Renal cortical epithelial cell (primary cell): ENCODE measurements at regions not wholly inside any gene's neighbourhood (a gene's known extent, or its start where the extent isn't known, plus 50 kb on each side); places are given as distances from the start of the nearest gene placed in this dataset.

Experiments used
- DNase-seq: peaks from one replicate; pipeline ENCODE4 v3.0.0-alpha.2; 2011; ENCODE audit warnings: low read depth

DNA sequence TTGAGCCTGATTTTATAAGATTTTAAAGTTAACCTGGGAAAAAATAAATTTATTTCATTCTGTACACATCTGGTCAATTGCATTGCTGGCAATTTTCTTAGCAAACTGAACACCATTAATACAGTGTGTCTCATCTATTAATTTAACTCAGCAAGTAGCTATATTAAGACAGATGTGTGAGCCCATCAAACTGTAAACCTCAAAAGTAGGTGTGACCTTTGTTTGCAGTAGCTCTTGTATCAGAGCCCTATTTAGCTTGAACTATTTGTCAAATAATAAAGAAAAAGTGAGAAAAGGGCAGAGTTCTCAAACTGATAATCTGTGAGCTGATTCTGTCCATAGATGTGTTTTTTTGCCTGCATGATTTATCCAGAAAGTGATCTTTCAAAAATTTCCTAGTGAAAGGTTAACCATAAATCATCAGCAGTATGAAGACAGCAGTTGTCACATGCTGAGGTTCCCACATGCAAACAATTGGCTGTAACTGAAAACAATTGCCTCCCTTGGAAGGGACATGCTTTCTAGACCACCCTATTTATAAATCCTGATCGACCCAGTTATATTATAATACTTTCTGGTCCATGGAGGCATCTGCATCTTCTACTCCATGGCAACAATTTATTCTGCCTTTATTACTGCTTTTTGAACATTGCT is 646.5 kb downstream of the NSUN3 start:
- DNase-seq = no peak

DNA sequence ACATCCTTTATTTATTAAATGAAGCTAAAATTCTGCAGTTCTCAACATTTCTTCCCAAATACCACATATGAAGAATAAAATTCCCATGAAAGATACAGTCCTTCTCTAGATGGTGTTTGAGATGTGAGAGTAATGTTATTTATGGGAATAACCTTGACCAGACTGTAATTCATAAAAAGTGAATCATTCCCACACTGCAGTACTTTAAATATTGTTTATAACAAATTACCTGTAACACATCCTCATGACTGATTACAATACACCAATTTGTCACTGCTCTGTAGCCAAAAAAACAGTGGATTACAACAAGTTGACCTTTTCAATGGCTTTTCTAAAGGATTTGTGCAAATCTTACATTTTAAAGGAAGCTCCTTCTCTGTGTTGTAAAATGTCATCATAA is 651.3 kb downstream of the NSUN3 start:
- no peak for DNase-seq

DNA sequence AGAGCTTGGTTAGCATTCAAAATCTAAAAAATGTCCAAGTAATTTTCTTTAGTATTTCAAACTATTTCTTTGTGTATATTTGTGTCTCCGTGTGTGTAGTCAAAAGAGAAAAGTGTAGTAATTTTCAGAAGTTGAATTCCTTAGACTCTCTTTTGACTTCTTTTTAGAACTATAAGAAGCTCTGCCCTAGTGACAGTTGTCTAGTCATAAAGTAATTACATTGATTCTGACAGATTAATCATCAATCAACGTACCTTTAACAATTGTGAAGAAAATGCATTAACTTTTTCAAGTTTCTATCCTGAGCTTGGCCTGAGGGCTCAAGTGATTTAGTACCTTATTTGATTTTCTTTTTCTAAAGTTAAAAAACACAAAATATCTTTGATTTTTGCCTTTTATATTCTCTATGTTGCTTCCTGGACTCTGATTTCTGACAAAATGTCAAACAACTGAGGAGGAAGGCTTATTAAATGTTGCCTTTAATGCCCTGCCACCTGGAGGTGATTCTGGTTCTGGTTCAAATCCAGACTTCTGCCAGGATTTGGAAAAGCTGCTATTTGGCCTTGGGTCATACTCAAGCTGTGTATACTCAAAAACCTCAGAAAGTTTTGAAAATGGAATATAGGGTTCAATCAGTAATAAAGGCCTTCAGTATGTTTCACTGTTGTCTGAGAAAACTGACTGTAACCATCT is 653.6 kb downstream of the NSUN3 start:
- peak; percentile 48 for DNase-seq

DNA sequence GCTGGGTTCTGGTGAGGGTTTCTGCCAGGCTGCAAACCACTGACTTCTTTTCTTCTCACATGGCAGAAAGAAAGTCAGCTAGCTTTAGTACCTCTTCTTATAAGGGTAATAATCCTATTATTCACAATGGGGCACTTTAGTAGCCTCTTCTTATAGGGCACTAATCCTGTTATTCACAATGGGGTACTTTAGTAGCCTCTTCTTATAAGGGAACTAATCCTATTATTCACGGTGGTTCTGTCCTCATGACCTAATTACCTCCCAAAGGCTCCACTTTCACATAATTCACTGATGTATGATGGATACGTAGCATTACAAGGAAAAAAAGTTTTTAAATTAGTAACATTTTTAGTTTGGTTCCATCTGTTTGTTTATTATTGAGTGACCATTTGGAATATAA is 671.3 kb downstream of the NSUN3 start:
- DNase-seq = no peak

DNA sequence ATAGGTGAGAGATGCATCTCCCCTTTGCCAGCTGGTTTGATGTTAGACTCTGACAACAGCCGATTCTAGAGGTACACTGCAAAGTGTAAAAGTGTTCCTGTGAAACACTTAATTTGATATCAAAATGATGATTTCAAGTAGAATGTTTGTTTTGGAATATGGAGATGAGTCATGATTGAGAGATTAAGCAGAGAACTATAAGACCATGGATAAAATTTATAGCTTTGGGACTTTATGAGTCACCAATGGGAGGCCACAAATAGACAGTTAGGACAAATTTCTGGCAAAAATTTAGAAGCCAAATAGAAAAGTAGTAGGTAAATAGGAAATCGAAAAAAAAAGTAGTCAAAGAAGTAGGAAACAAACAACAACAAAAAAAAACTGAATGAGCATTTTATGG is 672.5 kb downstream of the NSUN3 start:
- DNase-seq = no peak

DNA sequence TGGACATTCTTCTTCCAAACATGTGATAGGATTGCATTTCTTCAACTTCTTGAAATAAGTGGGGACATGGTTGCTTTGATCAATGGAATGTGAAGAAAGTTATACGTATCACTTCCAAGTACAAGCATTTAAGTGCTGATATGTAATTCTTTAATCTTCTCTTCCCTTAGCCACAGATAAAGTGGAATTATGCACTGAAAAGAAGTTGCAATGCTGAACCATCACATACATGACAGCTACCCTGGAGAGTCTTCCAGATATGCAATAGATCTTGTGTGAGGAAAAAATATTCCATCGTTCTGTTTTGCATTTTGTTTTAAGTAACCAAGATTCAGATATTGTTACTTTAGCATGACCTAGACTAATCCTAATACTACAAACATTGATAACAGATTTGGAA is 674.3 kb downstream of the NSUN3 start:
- DNase-seq = no peak

DNA sequence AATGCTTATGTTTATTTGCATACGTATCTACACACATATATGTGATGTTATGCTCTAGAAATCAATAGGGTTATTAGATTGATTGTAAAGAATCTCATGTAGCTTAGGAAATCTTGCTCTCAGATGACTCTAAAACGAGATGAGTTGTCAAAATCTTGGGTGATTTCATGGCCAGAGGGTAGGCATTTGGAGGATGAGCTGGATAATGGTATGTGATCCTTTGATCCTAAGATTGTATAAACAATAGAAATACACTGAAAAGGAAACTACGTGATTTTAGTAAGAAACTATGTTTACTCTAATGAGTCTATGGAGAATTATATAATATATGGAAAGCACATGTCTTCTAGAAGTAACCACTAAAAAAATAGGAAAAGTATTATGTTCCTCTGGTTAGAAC is 676.6 kb downstream of the NSUN3 start:
- DNase-seq = no peak

DNA sequence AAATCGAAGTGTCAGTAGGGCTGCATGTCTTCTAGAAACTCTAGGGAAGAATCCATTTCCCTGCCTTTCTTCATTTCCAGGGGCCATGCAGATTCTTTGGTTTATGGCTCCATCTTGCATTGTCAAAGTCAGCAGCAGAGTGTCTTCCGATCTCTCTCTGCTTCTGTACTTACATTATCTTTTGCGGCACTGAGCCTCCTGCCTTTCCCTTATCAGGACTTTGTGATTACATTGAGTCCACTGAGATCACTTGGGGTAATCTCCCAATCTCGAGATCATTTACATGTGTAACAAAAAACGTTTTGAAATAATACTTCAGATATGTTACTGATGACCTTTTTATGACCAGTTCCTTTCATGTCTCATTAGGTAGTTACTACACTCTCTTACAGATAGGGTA is 695.9 kb downstream of the NSUN3 start:
- no peak for DNase-seq

DNA sequence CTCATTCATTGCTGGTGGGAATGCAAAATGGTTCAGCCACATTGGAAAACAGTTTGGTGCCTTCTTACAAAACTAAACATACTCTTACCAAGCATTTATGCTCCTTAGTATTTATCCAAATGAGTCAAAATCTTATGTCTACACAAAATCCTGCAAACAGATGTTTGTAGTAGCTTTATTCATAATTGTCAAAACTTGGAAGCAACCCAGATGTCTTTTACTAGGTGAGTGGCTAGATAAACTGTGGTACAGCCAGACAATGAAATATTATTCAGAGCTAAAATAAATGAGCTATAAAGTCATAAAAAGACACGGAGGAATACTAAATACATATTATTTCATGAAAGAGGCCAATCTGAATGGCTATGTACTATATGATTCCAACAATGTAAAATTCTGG is 709.5 kb downstream of the NSUN3 start:
- no peak for DNase-seq

DNA sequence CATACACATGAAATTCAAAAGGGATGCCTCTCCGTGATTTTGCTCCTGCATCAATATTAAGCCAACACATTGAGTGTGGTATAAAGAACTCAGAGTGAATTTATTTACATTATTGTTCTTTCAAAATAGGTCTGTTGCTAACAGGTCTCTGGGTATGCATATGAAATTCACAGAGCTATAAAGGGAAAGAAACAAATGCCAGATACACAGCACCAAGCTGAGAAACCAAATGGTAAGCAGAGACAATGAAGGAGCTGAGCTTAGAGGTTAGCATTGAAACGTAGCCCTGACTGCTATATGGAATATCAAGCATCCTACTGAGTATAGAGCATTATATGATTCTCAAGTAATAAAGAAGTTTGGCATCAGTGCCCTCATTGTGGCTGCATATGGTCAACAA is 712.9 kb downstream of the NSUN3 start:
- DNase-seq = no peak

DNA sequence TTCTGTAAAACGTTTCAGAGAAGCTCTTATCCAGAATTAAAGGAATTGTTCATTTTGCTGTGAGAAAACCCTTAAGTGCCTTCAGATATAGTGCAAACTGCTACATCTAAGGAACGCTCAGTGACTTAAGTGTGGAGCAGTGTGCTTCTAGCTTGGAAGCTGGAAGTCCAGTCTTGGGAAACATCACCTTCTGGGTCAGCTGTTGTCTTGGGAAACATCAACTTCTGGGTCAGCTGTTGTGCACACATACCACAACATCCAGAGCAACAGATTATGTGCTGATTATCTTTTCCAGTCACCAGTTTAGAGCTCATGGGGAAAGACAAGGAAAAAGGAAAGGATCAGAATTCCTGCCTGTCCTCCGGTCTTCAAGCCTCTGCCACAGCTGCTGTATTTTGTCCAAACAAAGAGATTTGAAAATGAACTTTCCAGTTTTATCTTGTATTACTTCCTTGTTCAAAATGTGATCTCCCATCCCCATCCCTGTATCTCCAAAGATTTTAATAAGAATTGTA is 713.6 kb downstream of the NSUN3 start:
- DNase-seq = no peak

DNA sequence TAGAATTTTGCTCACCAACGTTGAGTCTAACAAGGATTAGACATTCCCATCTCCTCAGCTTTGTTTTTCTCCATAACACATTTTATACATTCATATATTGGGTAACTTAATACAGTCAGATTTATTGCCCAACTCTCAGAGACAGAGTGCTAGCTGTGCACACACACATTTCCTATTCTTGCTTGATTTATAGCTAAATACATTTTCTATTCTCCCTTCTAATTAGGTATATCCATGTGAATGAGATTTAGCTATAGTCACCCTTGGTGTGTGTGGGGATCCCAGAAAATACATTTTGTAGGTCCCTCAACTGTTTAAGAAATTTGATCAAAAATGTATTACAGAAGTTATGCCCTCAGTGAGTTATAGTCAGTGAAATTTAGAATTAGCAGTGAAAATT is 715.4 kb downstream of the NSUN3 start:
- DNase-seq = no peak

DNA sequence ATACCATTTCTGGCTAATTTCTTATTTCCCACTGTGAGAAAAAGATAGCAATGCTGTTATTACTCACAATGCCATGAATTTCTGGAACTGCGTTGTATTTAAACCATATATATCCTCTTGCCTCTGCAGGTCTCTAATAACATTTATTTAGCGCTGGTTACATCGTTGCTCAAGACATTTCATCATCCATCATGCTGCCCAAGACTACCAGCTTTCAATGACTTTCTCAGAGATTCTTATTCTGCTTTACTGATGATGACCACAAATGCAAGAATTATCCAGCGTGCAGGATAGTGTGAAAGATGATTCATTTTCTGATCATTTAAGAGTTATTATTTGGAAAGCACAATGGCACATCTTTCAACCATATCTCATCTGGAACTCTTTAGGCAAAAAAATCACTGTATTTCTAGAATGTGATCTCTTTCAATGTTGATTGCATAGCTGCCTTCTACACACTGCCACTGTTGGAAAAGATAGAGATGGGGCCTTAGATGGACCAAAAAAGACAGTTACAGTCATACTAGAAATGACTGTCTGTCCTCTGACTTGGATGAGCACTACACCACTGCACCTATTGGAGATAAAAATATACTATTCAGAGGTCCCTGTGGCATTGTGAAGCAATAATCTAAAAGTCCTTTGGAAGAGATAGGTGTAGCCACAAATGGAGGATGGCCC is 716.1 kb downstream of the NSUN3 start:
- DNase-seq = no peak

DNA sequence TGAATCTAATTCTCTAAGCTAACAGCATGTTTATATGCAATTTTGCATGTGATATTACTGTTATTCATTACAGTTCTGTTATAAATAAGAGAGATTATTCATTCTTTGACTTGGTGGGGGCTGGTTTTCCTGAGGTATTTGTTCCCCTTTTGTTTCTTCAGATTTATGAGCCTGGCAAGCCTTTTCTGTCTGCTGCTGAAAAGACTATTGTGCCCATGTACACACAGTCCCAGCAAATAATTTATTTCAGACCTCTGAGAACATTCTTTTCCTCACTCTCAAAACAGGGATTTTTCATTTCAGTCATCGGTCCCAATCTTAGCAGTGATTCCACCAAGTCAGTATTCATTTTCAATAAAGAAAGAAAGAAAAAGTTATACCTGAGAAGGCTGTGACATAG is 716.8 kb downstream of the NSUN3 start:
- no peak for DNase-seq

DNA sequence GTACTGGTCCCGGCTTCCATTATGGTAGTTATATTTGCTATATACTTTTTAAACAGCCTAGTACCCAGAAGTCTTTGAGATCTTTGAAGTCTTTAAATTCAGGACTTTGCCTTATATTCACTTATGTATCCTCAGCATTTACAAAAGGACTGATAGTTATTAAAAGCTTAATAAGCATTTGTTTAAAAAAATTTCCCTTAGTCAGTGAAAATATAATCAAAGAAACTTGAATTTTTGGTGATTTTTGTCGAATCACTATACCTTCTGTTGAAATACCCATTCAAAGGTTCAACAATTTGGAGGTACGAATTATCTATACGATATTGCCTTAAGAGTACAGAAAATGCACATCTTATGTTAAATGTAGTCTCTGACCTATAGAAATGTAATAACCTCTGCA is 721.4 kb downstream of the NSUN3 start:
- DNase-seq = no peak

DNA sequence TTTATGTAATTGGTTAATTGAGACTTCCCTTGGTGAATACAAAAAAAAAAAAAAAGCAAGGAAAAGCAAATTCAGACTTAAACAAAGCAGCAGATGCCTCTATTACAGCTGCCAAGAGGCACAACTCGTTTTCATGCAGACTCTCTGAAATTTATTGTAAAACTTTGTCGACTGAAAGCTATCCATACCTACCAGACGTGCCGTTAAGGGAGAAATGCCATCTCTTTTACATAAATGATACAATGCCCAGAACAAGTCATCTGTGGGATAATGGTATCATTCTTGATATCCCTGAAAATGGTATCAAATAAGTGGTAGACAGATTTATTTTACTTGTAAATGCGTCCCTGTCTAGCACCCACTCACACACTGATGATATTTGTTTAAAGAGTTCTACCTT is 724.2 kb downstream of the NSUN3 start:
- DNase-seq = no peak

DNA sequence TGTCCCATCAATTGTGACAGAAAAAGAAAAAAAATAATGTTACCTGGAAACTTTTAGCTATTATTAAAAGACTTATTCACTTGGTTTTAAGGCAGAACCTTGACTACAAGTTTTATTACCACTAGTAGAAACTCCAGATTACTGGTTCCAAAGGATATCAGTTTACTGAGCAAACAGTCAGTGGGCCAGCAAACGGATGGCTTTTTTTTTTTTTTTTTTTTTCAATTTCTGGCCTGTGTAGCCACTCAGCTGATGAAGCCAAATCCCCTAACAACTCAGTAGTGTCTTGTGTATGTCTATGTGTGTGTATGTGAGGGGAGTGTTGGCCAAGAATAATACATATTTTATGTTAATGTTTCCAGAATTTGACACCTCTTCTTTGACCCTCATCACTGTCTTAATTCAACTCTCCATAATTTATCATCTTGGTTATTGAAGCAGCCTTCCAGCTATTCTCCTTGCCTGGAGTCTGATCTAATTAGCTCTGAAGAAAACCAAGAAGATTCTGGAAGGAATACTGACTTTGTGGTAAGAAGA is 724.9 kb downstream of the NSUN3 start:
- no peak for DNase-seq

DNA sequence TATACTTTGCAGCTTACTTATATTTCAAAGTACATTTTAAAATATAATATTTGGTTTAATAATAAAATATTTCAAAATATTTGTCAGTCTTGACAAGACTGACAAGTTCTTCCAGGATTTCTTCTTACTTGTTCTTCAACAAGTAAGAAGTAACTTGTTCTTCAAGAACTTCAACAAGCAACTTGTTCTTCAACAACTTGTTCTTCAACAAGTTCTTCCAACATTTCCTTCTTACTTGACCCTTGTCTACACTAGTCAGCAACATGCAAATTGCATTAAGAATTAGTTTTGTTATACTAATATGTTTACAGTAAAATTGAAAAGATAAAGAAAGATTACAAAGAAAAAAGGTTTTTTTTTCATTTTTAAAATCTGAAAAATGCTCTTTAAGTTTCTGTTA is 731.7 kb downstream of the NSUN3 start:
- no peak for DNase-seq

DNA sequence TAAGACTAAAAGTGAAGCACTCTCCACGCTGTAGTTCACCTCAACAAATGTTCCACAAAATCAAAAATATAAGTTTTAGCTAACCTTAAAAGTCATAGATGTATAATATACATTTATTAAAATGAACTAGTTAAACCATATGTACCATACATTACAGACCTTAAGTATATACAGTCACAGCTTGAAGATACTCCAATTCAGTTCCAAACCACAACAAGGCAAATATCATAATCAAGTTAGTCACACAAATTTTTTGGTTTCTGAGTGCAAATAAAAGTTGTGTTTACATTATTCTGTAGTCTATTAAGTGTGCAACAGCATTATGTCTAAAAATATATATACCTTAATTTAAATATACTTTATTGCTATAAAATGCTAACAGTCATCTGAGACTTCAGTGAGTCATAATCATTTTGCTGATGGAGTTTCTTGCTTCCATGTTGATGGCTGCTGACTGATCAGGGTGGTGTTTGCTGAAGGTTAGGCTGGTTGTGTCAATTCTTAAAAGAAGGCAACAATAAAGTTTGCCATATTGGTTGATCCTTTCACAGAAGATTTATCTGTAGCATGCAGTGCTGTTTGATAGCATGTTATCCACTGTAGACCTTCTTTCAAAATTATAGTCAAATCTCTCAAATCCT is 736.7 kb downstream of the NSUN3 start:
- no peak for DNase-seq

DNA sequence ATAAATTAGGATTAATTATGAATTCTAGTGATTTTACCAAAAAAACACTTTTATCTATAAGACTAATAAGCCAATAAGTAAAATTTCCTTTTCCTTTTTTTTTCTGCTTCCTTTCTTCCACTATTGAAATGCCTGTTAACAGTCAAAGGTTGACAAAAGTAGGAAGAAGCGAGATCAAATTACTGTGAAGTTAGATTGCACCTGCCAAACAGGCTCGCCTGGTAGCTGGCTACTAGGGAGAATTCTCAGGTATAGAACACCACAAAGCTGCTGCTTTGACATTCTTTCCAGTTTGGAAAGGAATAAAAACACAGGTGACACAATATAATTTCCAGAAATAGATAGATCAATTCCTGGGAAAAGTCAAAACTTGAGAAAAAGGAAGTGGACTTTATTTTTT is 749.0 kb downstream of the NSUN3 start:
- DNase-seq = no peak

DNA sequence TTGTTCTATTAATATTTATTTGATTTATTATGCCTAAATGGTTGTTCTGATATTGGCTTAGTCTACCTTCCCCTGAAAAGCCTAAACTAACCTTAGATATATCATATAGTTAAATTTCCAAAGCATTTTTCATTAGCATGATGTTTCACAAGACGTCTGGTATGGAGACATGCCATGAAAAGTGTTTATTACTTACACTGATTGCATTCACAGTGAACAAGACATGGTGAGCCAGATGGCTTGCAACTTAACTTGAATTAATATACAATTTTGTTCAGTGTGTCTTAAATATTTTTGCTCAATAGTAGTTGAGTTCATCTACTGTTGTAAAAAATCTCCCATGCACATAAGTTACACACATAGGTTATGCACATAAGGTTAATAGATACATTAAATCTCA is 758.4 kb downstream of the NSUN3 start:
- DNase-seq = no peak

DNA sequence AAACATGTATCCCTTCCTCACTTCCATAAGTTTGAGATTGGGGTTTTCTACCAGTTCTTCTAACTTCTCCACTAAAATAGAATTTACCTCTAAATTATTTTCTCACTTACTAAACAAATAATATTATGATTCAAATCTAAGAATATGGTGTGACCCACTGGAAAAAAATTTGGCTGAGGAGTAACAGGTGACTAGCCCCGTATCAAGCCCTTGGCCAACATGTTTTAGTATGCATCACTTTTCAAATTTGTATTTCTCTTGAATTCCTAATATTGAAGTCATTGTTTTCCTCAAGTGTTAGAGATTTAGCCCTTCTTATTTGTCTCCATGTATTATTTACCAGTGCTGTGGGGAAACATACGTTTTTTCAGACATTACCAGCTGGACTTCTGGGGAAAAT is 759.4 kb downstream of the NSUN3 start:
- DNase-seq = no peak
